ENCODE measurements at regions not wholly inside any gene's neighbourhood (a gene's known extent, or its start where the extent isn't known, plus 50 kb on each side); places are given as distances from the start of the nearest gene placed in this dataset.

DNA sequence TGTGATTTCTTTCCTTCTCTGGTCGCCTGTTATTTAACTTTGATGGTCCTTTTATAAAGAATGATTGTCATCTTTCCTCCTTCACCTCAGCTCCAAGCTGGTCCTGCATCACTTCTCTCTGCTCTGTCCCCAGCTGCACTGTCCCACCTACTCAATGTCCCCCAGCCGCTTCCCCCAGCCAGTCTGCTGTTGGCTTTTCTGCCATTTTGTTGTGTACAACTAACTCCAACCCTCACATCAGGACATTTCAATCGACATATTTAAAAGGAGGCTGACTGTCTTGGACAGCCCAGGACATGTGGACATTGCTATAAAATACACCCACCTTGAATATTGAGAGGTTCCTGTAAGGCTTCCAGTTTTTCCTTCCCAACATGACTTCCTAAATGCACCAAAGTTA lies 193.8 kb upstream of the RGMA start:
- TF ChIP-seq GATA3 (IDR thresholded peaks at IDR 0.05; ENCODE audit: low read depth, low read length): no peak
- no peak for TF ChIP-seq GATA2 (IDR thresholded peaks at IDR 0.05; ENCODE audit: low read depth, low read length)

Measured in SH-SY5Y (cell line).